Liver (tissue), 8 donors: ENCODE measurements at regions not wholly inside any gene's neighbourhood (a gene's known extent, or its start where the extent isn't known, plus 50 kb on each side); places are given as distances from the start of the nearest gene placed in this dataset.

Experiments
- DNase-seq: peaks from one replicate; pipeline ENCODE4 v3.0.0-alpha.2; 2017; ENCODE audit warnings: low spot score
- H3K27ac ChIP-seq, 2 donors: one replicate each; pipeline ENCODE4 v1.7.0; 2013; ENCODE audit warnings: inconsistent platforms in 2 of 2, low read length in 2 of 2, control low read depth in 1 of 2, low read depth in 1 of 2, mild to moderate bottlenecking in 1 of 2
- H3K27me3 ChIP-seq, 4 donors: one replicate each; pipeline versions ENCODE4 v1.6.1 to v1.7.0; 2013; ENCODE audit warnings: low read length in 3 of 4, inconsistent platforms in 1 of 4, mild to moderate bottlenecking in 1 of 4, moderate library complexity in 1 of 4; ENCODE audit not compliant: control insufficient read depth in 4 of 4, insufficient read depth in 4 of 4
- H3K36me3 ChIP-seq, 4 donors: one replicate each; pipeline versions ENCODE4 v1.6.1 to v1.7.0; 2013; ENCODE audit warnings: low read length in 3 of 4, mild to moderate bottlenecking in 3 of 4, low read depth in 1 of 4, moderate library complexity in 1 of 4; ENCODE audit not compliant: control insufficient read depth in 4 of 4, insufficient read depth in 3 of 4
- H3K4me1 ChIP-seq, 4 donors: one replicate each; pipeline versions ENCODE4 v1.6.1 to v1.7.0; 2013; ENCODE audit warnings: low read length in 3 of 4, mild to moderate bottlenecking in 3 of 4, moderate library complexity in 1 of 4; ENCODE audit not compliant: control insufficient read depth in 4 of 4, insufficient read depth in 4 of 4
- H3K4me3 ChIP-seq, 3 donors: one replicate each; pipeline versions ENCODE4 v1.6.1 to v1.7.0; 2013; ENCODE audit warnings: low read length in 3 of 3, control low read depth in 1 of 3, low read depth in 1 of 3, mild to moderate bottlenecking in 1 of 3
- H3K9ac ChIP-seq, 2 donors: one replicate each; pipeline ENCODE4 v1.7.0; 2013; ENCODE audit warnings: low read length in 2 of 2, mild to moderate bottlenecking in 2 of 2, moderate library complexity in 2 of 2, control low read depth in 1 of 2, low read depth in 1 of 2
- H3K9me3 ChIP-seq, 4 donors: one replicate each; pipeline versions ENCODE4 v1.6.1 to v1.7.0; 2013; ENCODE audit warnings: low read length in 3 of 4; ENCODE audit not compliant: control insufficient read depth in 4 of 4
- ATF3 ChIP-seq: IDR thresholded peaks from 2 replicates; pipeline ENCODE4 v1.6.1; 2016; ENCODE audit warnings: antibody characterized with exemption
- CTCF ChIP-seq: fragments of 150-350 bp; IDR thresholded peaks from 2 replicates; pipeline ENCODE4 v1.5.1; 2017; ENCODE audit warnings: improper control_type of control experiment, low read depth, low read length; ENCODE audit not compliant: missing input control
- EGR1 ChIP-seq, 2 donors: IDR thresholded peaks; 2 replicates each; pipeline ENCODE4 v1.6.1; 2016 to 2018; ENCODE audit warnings: antibody characterized with exemption in 2 of 2, low read depth in 2 of 2
- FOXA1 ChIP-seq: IDR thresholded peaks from 2 replicates; pipeline ENCODE4 v1.6.1; 2016; ENCODE audit warnings: antibody characterized with exemption
- FOXA2 ChIP-seq: IDR thresholded peaks from 2 replicates; pipeline ENCODE4 v1.6.1; 2016; ENCODE audit warnings: antibody characterized with exemption
- HNF4A ChIP-seq, 2 donors: conservative IDR thresholded peaks; 2 replicates each; pipeline ENCODE4 v1.6.1; 2016; ENCODE audit warnings: antibody characterized with exemption in 2 of 2, mild to moderate bottlenecking in 2 of 2
- HNF4G ChIP-seq: IDR thresholded peaks from 2 replicates; pipeline ENCODE4 v1.6.1; 2016; ENCODE audit warnings: antibody characterized with exemption
- NR2F2 ChIP-seq: IDR thresholded peaks from 2 replicates; pipeline ENCODE4 v1.6.1; 2016; ENCODE audit warnings: antibody characterized with exemption
- RAD21 ChIP-seq, 2 donors: IDR thresholded peaks; 2 replicates each; pipeline ENCODE4 v1.6.1; 2016; ENCODE audit warnings: antibody characterized with exemption in 2 of 2, mild to moderate bottlenecking in 2 of 2
- REST ChIP-seq: IDR thresholded peaks from 2 replicates; pipeline ENCODE4 v1.6.1; 2016; ENCODE audit warnings: antibody characterized with exemption, mild to moderate bottlenecking
- RXRA ChIP-seq, 2 donors: IDR thresholded peaks; 2 replicates each; pipeline ENCODE4 v1.6.1; 2017 to 2018; ENCODE audit warnings: antibody characterized with exemption in 2 of 2, mild to moderate bottlenecking in 1 of 2
- SP1 ChIP-seq: IDR thresholded peaks from 2 replicates; pipeline ENCODE4 v1.6.1; 2018; ENCODE audit warnings: antibody characterized with exemption, mild to moderate bottlenecking
- TAF1 ChIP-seq: conservative IDR thresholded peaks from 2 replicates; pipeline ENCODE4 v1.6.1; 2016; ENCODE audit warnings: antibody characterized with exemption, mild to moderate bottlenecking
- WGBS: extraction: QIAGEN DNeasy Blood & Tissue Kit; methylation state at CpG from one replicate; pipeline ENCODE4 v1.1.7; 2013; 5-methylcytosine and 5-hydroxymethylcytosine counted together
- TF ChIP-seq, protein P1 (sequence below): IDR thresholded peaks from 2 replicates; pipeline ENCODE4 v1.6.1; 2016; ENCODE audit warnings: antibody characterized with exemption
- donor health status: healthy.
- donor health status: healthy.
- donor health status: healthy.
- donor health status: healthy.
- donor health status: healthy.

- H3K9ac ChIP-seq, result no peak overlapping the region
- no peak for DNase-seq
- 78% methylated on average over 5 of the region's 5 CpGs for WGBS
- peaks cover 0 to 3% (median 1%) of the 10 kb centered on the region in 4 donors for H3K4me1 ChIP-seq
- no peak overlapping the region for H3K4me3 ChIP-seq
- H3K27me3 ChIP-seq, result no peaks in the 10 kb centered on the region
- H3K36me3 ChIP-seq, result no peaks in the 10 kb centered on the region
- H3K27ac ChIP-seq, result no peak overlapping the region
- H3K9me3 ChIP-seq, result no peaks in the 10 kb centered on the region
- TF ChIP-seq NR2F2, result no peak
- TF ChIP-seq FOXA2, result no peak
- TF ChIP-seq FOXA1, result no peak
- no peak for TF ChIP-seq ATF3
- TF ChIP-seq SP1, result no peak
- no peak for TF ChIP-seq CTCF
- TF ChIP-seq, protein P1, sequence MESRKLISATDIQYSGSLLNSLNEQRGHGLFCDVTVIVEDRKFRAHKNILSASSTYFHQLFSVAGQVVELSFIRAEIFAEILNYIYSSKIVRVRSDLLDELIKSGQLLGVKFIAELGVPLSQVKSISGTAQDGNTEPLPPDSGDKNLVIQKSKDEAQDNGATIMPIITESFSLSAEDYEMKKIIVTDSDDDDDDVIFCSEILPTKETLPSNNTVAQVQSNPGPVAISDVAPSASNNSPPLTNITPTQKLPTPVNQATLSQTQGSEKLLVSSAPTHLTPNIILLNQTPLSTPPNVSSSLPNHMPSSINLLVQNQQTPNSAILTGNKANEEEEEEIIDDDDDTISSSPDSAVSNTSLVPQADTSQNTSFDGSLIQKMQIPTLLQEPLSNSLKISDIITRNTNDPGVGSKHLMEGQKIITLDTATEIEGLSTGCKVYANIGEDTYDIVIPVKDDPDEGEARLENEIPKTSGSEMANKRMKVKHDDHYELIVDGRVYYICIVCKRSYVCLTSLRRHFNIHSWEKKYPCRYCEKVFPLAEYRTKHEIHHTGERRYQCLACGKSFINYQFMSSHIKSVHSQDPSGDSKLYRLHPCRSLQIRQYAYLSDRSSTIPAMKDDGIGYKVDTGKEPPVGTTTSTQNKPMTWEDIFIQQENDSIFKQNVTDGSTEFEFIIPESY, result no peak
Observed at GRCh38 chrX:6679550-6679949, 144.6 kb upstream of the VCX3A start.

- no peak for DNase-seq
- Histone ChIP-seq H3K27ac (no peak overlapping the region), H3K9me3 (no peaks in the 10 kb centered on the region), H3K36me3 (no peaks in the 10 kb centered on the region), H3K9ac (no peak overlapping the region), H3K4me1 (peaks cover 0 to 3% (median 1%) of the 10 kb centered on the region in 4 donors), H3K27me3 (no peaks in the 10 kb centered on the region), H3K4me3 (no peak overlapping the region)
- WGBS, result 47% methylated on average over 7 of the region's 7 CpGs
- TF ChIP-seq RXRA (IDR thresholded peaks at IDR 0.05) (no peak), HNF4G (no peak), REST (no peak), SP1 (no peak), EGR1 (IDR thresholded peaks at IDR 0.05; ENCODE audit: low read depth in 2 of 2) (no peak), RAD21 (IDR thresholded peaks at IDR 0.05) (no peak), HNF4A (conservative IDR thresholded peaks at IDR 0.05) (no peak), NR2F2 (no peak), FOXA1 (no peak), ATF3 (no peak), TAF1 (no peak)
Observed at GRCh38 chrX:6678313-6678712, 143.4 kb upstream of the VCX3A start.
